ENCODE measurements at regions not wholly inside any gene's neighbourhood (a gene's known extent, or its start where the extent isn't known, plus 50 kb on each side); places are given as distances from the start of the nearest gene placed in this dataset.

DNA sequence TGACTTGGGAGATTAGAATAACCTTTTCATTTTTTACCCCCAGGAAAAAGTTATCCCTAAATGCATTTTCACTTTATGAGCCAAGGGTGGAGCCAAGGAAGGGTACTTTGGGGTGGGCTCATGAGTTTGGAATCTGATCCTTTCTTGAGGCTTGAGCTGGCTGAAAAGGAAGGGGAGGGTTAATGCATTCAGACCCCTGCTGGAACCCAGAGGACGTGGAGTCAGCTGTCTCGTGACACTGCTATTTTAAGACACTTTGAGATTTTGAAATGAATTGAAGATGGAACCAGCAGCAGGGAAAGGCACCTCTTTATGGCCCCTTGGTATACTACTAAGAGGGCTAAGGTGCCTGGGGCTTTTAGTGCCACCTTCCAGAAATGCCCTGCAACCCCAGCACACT is 90.4 kb downstream of the MARCHF4 start:
- TF ChIP-seq POLR2A (IDR thresholded peaks at IDR 0.05; ENCODE audit: low read length) (no peak), MYC (IDR thresholded peaks at IDR 0.05; ENCODE audit: borderline replicate concordance, low read length) (no peak), RAD21 (conservative IDR thresholded peaks at IDR 0.05 in 1 of 2, IDR thresholded peaks at IDR 0.05 in 1 of 2) (no peak), PHF8 (IDR thresholded peaks at IDR 0.05; ENCODE audit: borderline replicate concordance, low read depth) (no peak), CHD4 (IDR thresholded peaks at IDR 0.05; ENCODE audit: borderline replicate concordance) (no peak), MAZ (IDR thresholded peaks at IDR 0.05; ENCODE audit: borderline replicate concordance, low read depth, low read length) (no peak)
- TF ChIP-seq, protein P1, sequence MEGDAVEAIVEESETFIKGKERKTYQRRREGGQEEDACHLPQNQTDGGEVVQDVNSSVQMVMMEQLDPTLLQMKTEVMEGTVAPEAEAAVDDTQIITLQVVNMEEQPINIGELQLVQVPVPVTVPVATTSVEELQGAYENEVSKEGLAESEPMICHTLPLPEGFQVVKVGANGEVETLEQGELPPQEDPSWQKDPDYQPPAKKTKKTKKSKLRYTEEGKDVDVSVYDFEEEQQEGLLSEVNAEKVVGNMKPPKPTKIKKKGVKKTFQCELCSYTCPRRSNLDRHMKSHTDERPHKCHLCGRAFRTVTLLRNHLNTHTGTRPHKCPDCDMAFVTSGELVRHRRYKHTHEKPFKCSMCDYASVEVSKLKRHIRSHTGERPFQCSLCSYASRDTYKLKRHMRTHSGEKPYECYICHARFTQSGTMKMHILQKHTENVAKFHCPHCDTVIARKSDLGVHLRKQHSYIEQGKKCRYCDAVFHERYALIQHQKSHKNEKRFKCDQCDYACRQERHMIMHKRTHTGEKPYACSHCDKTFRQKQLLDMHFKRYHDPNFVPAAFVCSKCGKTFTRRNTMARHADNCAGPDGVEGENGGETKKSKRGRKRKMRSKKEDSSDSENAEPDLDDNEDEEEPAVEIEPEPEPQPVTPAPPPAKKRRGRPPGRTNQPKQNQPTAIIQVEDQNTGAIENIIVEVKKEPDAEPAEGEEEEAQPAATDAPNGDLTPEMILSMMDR (IDR thresholded peaks at IDR 0.05), result no peak
